ENCODE measurements at regions not wholly inside any gene's neighbourhood (a gene's known extent, or its start where the extent isn't known, plus 50 kb on each side); places are given as distances from the start of the nearest gene placed in this dataset.

DNA sequence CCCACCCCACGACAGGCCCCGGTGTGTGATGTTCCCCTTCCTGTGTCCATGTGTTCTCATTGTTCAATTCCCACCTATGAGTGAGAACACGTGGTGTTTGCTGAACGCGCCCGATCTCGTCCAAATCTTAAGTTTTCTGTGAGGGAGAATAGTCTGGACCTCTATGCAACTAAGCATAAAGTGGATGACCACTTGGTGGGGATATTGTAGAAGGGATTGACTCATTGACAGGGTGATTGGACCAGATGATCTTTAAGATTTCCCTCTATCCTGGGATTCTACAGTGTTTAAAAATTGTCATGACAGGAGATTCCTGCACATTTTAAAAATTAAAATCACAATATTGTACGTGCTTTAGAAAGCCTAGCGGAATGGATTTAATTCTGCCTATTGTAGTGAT is 141.3 kb downstream of the TRMT11 start:
- no peak for DNase-seq
- intact Hi-C loops (cut with DNase I; ENCODE audit: low total_unique reads) = no loop called here
- TF ChIP-seq, protein P1, sequence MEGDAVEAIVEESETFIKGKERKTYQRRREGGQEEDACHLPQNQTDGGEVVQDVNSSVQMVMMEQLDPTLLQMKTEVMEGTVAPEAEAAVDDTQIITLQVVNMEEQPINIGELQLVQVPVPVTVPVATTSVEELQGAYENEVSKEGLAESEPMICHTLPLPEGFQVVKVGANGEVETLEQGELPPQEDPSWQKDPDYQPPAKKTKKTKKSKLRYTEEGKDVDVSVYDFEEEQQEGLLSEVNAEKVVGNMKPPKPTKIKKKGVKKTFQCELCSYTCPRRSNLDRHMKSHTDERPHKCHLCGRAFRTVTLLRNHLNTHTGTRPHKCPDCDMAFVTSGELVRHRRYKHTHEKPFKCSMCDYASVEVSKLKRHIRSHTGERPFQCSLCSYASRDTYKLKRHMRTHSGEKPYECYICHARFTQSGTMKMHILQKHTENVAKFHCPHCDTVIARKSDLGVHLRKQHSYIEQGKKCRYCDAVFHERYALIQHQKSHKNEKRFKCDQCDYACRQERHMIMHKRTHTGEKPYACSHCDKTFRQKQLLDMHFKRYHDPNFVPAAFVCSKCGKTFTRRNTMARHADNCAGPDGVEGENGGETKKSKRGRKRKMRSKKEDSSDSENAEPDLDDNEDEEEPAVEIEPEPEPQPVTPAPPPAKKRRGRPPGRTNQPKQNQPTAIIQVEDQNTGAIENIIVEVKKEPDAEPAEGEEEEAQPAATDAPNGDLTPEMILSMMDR (IDR thresholded peaks at IDR 0.05) = peak in 2 of 4 experiments; percentile 6 to 17
- no peak for TF ChIP-seq POLR2A (IDR thresholded peaks at IDR 0.05)
- no peak overlapping the region for H3K27ac ChIP-seq
- no peaks in the 10 kb centered on the region for H3K4me1 ChIP-seq
- no peak overlapping the region for H3K4me3 ChIP-seq
- H3K27me3 ChIP-seq = no peaks in the 10 kb centered on the region
- H3K9me3 ChIP-seq = no peaks in the 10 kb centered on the region
- H3K36me3 ChIP-seq = no peaks in the 10 kb centered on the region

DNA sequence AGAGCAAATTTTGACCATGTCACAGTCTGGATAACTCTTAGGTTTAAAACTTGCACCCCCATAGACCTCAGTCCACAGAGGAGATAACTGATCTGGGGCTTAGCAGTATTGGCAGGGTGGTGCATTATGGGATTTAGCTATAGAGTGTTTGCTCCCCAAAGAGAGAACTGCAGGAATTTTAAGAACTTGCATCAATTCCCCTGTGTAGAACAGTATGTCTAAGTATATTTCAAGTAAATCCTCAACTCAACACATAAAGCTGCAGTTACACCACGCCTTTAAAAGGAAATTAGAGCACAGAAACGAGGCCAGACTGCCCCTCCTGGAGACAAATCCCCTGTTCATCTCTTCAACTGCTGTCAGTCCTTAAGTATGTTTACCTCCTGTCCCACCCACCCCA is 144.9 kb downstream of the TRMT11 start:
- DNase-seq = no peak
- Histone ChIP-seq H3K4me3 (no peak overlapping the region), H3K9me3 (peaks cover 0 to 8% of the 10 kb centered on the region in 2 donors), H3K27me3 (no peaks in the 10 kb centered on the region), H3K4me1 (no peaks in the 10 kb centered on the region), H3K27ac (no peak overlapping the region), H3K36me3 (no peaks in the 10 kb centered on the region)
- TF ChIP-seq, protein P1 (IDR thresholded peaks at IDR 0.05) = no peak
- no peak for TF ChIP-seq POLR2A (IDR thresholded peaks at IDR 0.05)
- intact Hi-C loops (cut with DNase I; ENCODE audit: low total_unique reads) = no loop called here

DNA sequence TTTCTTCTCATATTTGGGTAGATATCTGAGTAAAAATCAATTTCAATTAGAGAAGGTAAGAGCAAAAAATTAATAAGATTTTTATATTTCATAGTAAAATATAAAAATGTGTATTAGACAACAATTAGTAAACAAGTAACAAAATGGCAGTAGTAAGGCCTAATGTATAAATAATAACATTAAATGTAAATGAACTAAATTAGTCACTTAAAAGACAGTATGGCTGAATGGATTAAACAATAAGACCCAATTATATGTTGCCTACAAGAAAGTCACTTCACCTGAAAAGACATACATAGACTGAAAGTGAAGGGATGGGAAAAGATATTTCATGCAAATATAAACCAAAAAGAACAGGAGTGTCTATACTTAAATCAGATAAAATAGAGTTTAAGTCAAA is 147.6 kb downstream of the TRMT11 start:
- H3K27me3 ChIP-seq = no peaks in the 10 kb centered on the region
- DNase-seq = no peak
- no peak overlapping the region for H3K27ac ChIP-seq
- intact Hi-C loops (cut with DNase I; ENCODE audit: low total_unique reads) = no loop called here
- H3K4me1 ChIP-seq = no peaks in the 10 kb centered on the region
- H3K36me3 ChIP-seq = no peaks in the 10 kb centered on the region
- no peak overlapping the region for H3K4me3 ChIP-seq
- H3K9me3 ChIP-seq = peaks cover 0 to 8% of the 10 kb centered on the region in 2 donors
- TF ChIP-seq, protein P1 (IDR thresholded peaks at IDR 0.05) = no peak
- no peak for TF ChIP-seq POLR2A (IDR thresholded peaks at IDR 0.05)

DNA sequence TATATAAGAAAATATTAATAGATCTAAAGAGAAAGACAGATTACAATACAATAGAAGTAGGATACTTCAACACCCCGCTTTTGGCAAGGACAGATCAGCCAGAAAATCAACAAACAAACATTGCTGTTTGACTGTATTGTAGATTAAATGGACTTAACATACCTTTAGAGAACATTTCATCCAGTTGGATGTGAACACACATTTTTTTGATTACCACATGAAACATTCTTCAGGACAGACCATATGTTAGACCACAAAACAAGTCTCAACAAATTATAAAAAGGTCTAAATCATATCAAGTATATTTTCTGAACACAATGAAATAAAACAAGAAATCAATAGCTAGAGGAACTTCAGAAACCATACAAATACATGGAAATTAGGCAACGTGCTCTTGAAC is 148.2 kb downstream of the TRMT11 start:
- Histone ChIP-seq H3K4me3 (no peak overlapping the region), H3K27me3 (no peaks in the 10 kb centered on the region), H3K9me3 (peaks cover 0 to 8% of the 10 kb centered on the region in 2 donors), H3K36me3 (no peaks in the 10 kb centered on the region), H3K4me1 (no peaks in the 10 kb centered on the region), H3K27ac (no peak overlapping the region)
- no peak for TF ChIP-seq POLR2A (IDR thresholded peaks at IDR 0.05)
- TF ChIP-seq, protein P1 (IDR thresholded peaks at IDR 0.05) = no peak
- DNase-seq = no peak
- intact Hi-C loops (cut with DNase I; ENCODE audit: low total_unique reads) = no loop called here

DNA sequence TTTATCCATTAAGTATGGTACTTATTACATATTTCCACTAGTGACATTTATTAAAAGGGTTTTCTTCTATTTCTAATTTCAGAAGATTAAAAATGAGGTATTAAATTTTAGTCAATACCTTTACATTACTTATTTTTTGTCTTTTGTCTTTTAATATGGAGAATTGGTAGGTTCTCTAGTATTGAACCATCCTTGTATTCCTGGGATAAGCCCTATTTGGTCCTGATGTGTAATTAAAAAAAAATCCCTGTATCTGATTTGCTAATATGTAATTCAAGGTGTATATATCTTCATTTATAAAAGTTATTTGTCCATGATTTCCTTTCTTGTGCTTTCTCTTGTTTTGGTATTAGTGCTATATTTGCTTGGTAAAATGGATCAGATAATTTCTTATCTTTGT is 153.7 kb downstream of the TRMT11 start:
- H3K9me3 ChIP-seq = peaks cover 0 to 8% of the 10 kb centered on the region in 2 donors
- no peak overlapping the region for H3K27ac ChIP-seq
- no peaks in the 10 kb centered on the region for H3K36me3 ChIP-seq
- intact Hi-C loops (cut with DNase I; ENCODE audit: low total_unique reads) = no loop called here
- no peak for TF ChIP-seq POLR2A (IDR thresholded peaks at IDR 0.05)
- TF ChIP-seq, protein P1 (IDR thresholded peaks at IDR 0.05) = no peak
- DNase-seq = no peak
- H3K4me1 ChIP-seq = no peaks in the 10 kb centered on the region
- H3K27me3 ChIP-seq = no peaks in the 10 kb centered on the region
- no peak overlapping the region for H3K4me3 ChIP-seq

Data from uterus (tissue), 3 donors.